Progenitor cell of endocrine pancreas (in vitro differentiated cells): ENCODE measurements at regions not wholly inside any gene's neighbourhood (a gene's known extent, or its start where the extent isn't known, plus 50 kb on each side); places are given as distances from the start of the nearest gene placed in this dataset.

Source experiments
- DNase-seq: peaks from one replicate; pipeline ENCODE4 v3.0.0; 2021; ENCODE audit warnings: low spot score; ENCODE audit not compliant: unreplicated experiment
- H3K27ac Mint-ChIP-seq: 2 replicates; pipeline ENCODE4 v1.8.0; 2021; ENCODE audit warnings: mild to moderate bottlenecking, moderate library complexity, mixed read lengths
- H3K27me3 Mint-ChIP-seq: 2 replicates; pipeline ENCODE4 v1.8.0; 2021; ENCODE audit warnings: mixed read lengths
- H3K36me3 Mint-ChIP-seq: 2 replicates; pipeline ENCODE4 v1.8.0; 2022; ENCODE audit warnings: mixed read lengths; ENCODE audit not compliant: insufficient read depth
- H3K4me1 Mint-ChIP-seq: 2 replicates; pipeline ENCODE4 v1.8.0; 2021; ENCODE audit warnings: low read depth, mixed read lengths
- H3K4me3 Mint-ChIP-seq: 2 replicates; pipeline ENCODE4 v1.8.0; 2021; ENCODE audit warnings: low read depth, mild to moderate bottlenecking, moderate library complexity, mixed read lengths
- H3K9me3 Mint-ChIP-seq: 2 replicates; pipeline ENCODE4 v1.8.0; 2021; ENCODE audit warnings: low read depth, mixed read lengths
- TF ChIP-seq, protein P1 (sequence below): fragments of 200-600 bp; sonication (generic); IDR thresholded peaks from one replicate; pipeline ENCODE4 v1.5.0; 2021; ENCODE audit warnings: antibody characterized with exemption, mild to moderate bottlenecking; ENCODE audit not compliant: unreplicated experiment

DNA sequence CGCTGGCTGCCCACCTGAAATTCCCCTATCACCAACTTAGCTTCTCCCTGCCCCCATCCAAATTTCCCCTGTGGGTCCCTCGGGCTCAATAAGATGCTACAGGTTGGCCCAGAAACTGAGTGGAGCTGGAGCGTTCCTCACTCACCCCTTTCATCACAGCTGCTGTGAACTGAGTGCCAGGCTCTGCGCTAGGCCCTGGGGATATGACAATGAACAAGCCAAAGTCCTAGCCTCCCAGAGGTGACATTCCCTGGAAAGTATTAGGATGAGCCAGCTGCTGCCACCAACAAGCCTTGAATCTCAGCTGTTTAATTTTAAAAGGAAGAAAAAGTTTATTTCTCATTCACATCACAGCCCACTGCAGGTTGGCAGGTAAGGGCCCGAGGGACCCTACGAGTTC is 86.6 kb upstream of the EYA2 start:
- Mint-ChIP-seq H3K36me3 (no peaks in the 10 kb centered on the region), H3K27me3 (peaks cover 5% of the 10 kb centered on the region), H3K4me1 (peaks cover 2% of the 10 kb centered on the region), H3K27ac (no peak overlapping the region), H3K4me3 (no peak overlapping the region), H3K9me3 (no peaks in the 10 kb centered on the region)
- TF ChIP-seq, protein P1, sequence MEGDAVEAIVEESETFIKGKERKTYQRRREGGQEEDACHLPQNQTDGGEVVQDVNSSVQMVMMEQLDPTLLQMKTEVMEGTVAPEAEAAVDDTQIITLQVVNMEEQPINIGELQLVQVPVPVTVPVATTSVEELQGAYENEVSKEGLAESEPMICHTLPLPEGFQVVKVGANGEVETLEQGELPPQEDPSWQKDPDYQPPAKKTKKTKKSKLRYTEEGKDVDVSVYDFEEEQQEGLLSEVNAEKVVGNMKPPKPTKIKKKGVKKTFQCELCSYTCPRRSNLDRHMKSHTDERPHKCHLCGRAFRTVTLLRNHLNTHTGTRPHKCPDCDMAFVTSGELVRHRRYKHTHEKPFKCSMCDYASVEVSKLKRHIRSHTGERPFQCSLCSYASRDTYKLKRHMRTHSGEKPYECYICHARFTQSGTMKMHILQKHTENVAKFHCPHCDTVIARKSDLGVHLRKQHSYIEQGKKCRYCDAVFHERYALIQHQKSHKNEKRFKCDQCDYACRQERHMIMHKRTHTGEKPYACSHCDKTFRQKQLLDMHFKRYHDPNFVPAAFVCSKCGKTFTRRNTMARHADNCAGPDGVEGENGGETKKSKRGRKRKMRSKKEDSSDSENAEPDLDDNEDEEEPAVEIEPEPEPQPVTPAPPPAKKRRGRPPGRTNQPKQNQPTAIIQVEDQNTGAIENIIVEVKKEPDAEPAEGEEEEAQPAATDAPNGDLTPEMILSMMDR: no peak
- DNase-seq: no peak

DNA sequence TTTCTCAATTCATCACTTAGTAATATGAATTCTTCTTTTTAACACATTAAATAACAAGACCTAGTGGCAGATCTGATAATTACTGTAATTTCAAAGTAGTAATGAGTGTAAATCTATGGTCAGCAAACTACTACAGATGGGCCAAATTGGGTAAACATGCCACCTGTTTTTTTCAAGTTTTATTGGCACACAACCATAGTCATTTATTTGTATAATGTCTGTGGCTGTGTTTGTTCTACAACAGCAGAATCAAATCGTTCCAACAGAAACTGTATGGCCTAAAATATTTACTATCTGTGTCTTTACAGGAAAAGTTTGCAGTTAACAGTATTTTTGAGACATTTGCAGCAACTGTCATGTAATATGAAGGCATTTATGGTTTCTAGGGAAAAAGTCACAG is 86.1 kb upstream of the EYA2 start:
- peaks cover 5% of the 10 kb centered on the region for H3K27me3 Mint-ChIP-seq
- H3K27ac Mint-ChIP-seq: no peak overlapping the region
- TF ChIP-seq, protein P1: no peak
- no peaks in the 10 kb centered on the region for H3K36me3 Mint-ChIP-seq
- no peak overlapping the region for H3K4me3 Mint-ChIP-seq
- no peaks in the 10 kb centered on the region for H3K9me3 Mint-ChIP-seq
- H3K4me1 Mint-ChIP-seq: peaks cover 2% of the 10 kb centered on the region
- no peak for DNase-seq

DNA sequence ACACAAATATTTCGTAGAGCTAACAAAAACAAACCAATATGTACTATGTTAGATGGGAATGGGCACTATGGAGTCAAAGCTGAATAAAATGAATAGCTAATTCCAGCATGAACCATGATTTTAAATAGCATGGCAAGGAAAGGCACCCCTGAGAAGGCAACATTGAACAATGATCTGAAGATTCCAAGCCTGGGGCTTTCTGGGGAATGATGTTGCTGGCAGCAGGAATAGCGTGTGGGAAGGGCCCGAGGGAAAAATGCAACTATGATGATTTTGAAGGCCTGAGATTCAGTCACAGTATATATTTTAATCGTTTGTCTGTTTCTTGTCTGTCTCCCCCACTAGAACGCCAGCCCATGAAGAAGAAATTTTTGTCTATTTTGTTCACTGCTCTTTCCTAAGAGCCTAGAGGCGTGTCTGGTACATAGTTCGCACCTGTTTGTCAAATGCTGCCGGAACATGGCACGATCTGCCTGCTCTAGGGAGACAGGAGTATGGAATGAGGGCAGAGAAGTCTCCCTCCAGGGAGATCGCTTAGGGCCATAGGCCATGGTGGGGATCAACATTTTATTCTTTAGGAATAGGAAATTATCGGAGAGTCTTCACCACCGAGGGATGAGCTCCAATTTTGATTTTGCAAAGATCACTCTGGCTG is 84.8 kb upstream of the EYA2 start:
- Mint-ChIP-seq H3K27me3 (peaks cover 5% of the 10 kb centered on the region), H3K9me3 (no peaks in the 10 kb centered on the region), H3K27ac (no peak overlapping the region), H3K36me3 (no peaks in the 10 kb centered on the region), H3K4me3 (no peak overlapping the region), H3K4me1 (peaks cover 4% of the 10 kb centered on the region)
- TF ChIP-seq, protein P1: no peak
- no peak for DNase-seq

DNA sequence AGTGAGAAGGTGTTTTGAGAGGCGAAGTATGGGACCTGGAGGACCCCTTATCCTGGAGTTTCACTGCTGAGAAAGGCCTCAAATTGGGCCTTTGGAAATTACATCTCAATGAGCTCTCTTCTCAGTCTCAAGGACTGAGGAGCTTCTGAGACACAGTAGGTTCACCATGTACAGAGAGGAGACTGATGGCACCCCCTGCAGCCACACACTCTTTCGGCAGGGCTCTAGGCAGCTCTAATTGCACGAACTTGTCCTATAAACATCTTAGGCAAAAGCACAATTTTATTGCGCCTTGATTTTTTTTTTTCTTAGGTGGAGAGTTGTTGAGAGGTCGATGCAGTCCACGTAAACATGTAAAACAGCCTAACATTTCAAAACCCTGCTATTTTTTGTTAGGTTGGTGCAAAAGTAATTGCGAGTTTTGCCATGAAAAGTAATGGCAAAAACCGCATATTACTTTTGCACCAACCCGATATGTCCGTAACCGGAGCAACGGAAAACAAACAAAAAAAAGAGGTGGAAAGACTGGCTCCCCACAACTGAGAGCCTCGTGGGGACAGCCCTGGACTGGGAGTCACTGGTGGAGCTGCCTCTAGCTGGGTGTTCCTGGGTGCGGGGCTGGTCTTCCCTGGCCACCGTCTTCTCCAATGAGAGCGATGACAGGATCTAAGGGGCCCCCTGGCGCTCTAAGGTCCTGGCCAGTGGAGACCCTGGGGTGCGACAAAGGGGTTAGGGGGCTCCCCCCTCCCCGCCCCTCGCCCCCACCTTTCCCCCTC is 84.0 kb upstream of the EYA2 start:
- H3K27ac Mint-ChIP-seq: no peak overlapping the region
- TF ChIP-seq, protein P1: no peak
- no peaks in the 10 kb centered on the region for H3K9me3 Mint-ChIP-seq
- DNase-seq: no peak
- peaks cover 5% of the 10 kb centered on the region for H3K4me1 Mint-ChIP-seq
- H3K36me3 Mint-ChIP-seq: no peaks in the 10 kb centered on the region
- no peak overlapping the region for H3K4me3 Mint-ChIP-seq
- peaks cover 5% of the 10 kb centered on the region for H3K27me3 Mint-ChIP-seq

DNA sequence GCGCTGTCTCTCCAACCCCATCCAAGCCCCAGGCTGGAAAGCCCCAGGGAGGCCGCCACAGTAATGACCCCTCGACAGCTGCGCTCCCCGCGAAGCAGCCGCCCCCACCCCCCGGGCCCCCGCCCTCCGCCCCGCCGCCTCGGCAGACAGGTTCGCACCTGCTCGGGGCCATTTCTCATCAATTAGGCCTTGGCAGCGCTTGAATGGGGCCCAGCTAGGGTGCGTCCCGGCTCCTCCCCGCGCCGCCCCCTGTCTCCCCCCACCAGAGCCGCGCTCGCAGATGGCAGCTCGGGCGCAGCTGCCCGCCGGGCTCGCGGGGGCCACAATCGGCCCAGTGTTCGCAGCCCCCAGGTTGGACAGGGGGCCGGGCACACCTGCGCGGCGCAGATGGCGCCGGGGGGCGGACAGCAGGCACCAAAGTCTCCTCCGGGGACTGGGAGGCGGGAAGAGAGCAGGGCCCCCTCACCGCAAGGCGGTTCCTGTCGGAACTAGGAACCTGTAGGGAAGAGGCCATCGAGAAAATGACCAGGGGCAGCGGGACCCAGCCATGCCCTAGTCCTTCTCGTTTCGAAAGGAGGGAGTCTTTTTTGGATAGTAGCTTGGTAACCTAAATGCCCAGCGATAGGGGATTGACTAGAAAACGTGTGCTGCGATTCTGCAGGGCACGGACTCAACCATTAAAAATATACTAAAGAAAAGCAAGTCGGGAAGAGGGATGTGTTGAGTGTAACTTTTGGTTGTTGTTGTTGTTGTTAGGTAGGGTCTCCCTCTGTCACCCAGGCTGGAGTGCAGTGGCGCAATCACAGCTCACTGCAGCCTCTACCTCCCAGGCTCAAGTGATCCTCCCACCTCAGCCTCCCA is 83.2 kb upstream of the EYA2 start:
- TF ChIP-seq, protein P1: no peak
- H3K4me1 Mint-ChIP-seq: peaks cover 5% of the 10 kb centered on the region
- DNase-seq: no peak
- no peak overlapping the region for H3K4me3 Mint-ChIP-seq
- H3K27ac Mint-ChIP-seq: no peak overlapping the region
- H3K27me3 Mint-ChIP-seq: peaks cover 5% of the 10 kb centered on the region
- no peaks in the 10 kb centered on the region for H3K9me3 Mint-ChIP-seq
- no peaks in the 10 kb centered on the region for H3K36me3 Mint-ChIP-seq
